ENCODE measurements at regions not wholly inside any gene's neighbourhood (a gene's known extent, or its start where the extent isn't known, plus 50 kb on each side); places are given as distances from the start of the nearest gene placed in this dataset.

GRCh38 chr2:230657462-230657861 is 55.2 kb upstream of the CAB39 start:
- TF ChIP-seq CTCF (IDR thresholded peaks at IDR 0.05) (no peak), EZH2 (IDR thresholded peaks at IDR 0.05; ENCODE audit: borderline replicate concordance, insufficient read depth, low read depth, low read length, poor library complexity, severe bottlenecking) (no peak)

Measured in B cell (primary cell).